B cell (primary cell): ENCODE measurements at regions not wholly inside any gene's neighbourhood (a gene's known extent, or its start where the extent isn't known, plus 50 kb on each side); places are given as distances from the start of the nearest gene placed in this dataset.

Source experiments
- EZH2 ChIP-seq: IDR thresholded peaks from 2 replicates; pipeline ENCODE4 v1.6.1; 2012; ENCODE audit warnings: borderline replicate concordance, low read depth, mild to moderate bottlenecking, moderate library complexity, low read length; ENCODE audit not compliant: insufficient read depth, poor library complexity, severe bottlenecking
- TF ChIP-seq, protein P1 (sequence below): fragments of 200-600 bp; IDR thresholded peaks from one replicate; pipeline ENCODE4 v1.8.0; 2022; ENCODE audit warnings: antibody characterized with exemption, mild to moderate bottlenecking

DNA sequence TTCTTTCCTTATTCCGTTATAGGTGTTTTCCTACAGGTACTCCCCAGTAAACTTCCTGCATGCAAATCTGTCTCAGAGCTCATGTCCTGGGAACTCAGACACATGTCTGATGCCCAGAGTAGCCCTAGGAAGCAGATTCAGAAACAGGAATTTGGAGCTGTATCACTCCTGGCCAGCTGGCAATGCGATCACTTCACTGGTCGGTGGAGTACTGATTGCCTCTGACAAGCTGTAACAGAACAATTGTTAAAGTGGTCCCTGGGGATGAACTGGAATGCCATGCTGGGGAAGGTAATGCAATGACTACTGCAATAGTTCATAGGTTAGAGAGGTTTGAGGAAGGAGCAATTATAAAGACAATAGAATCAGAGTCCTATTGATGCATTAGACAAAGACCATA lies 131.6 kb upstream of the DOCK10 start:
- TF ChIP-seq, protein P1, sequence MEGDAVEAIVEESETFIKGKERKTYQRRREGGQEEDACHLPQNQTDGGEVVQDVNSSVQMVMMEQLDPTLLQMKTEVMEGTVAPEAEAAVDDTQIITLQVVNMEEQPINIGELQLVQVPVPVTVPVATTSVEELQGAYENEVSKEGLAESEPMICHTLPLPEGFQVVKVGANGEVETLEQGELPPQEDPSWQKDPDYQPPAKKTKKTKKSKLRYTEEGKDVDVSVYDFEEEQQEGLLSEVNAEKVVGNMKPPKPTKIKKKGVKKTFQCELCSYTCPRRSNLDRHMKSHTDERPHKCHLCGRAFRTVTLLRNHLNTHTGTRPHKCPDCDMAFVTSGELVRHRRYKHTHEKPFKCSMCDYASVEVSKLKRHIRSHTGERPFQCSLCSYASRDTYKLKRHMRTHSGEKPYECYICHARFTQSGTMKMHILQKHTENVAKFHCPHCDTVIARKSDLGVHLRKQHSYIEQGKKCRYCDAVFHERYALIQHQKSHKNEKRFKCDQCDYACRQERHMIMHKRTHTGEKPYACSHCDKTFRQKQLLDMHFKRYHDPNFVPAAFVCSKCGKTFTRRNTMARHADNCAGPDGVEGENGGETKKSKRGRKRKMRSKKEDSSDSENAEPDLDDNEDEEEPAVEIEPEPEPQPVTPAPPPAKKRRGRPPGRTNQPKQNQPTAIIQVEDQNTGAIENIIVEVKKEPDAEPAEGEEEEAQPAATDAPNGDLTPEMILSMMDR = no peak
- no peak for TF ChIP-seq EZH2
